PC-9 (cell line): ENCODE measurements at regions not wholly inside any gene's neighbourhood (a gene's known extent, or its start where the extent isn't known, plus 50 kb on each side); places are given as distances from the start of the nearest gene placed in this dataset.
"Not testable (repeated sequence)": the region's sequence is repeated elsewhere in the genome, so short reads cannot be mapped to it uniquely, and the experiment has no call there.

Experiments
- BruUV-seq: library from RNA; stranded (reverse); fragments of 400-500 nt; replicated peaks from 2 replicates; lab custom pipeline; 2021; lab: Mats Ljungman, UMichigan
- CTCF ChIA-PET: fragments of 300-600 bp; sonication (Branson Sonifier 250); formaldehyde crosslinking; loops from one replicate; lab custom pipeline; 2022; ENCODE audit warnings: antibody characterized with exemption; lab: Charles Lee
- POLR2A ChIA-PET: fragments of 300-600 bp; sonication (Branson Sonifier 250); formaldehyde crosslinking; loops from one replicate; lab custom pipeline; 2022; ENCODE audit warnings: antibody characterized with exemption; ENCODE audit not compliant: unreplicated experiment; lab: Charles Lee
- DNase-seq, 2 experiments: peaks; one replicate each; pipeline versions ENCODE4 v3.0.0 to v3.0.0-alpha.2; 2015 to 2022; ENCODE audit warnings: mixed read lengths in 1 of 2
- H2AFZ ChIP-seq: fragments of 200-600 bp; sonication (generic); 2 replicates; pipeline ENCODE4 v1.8.1; 2017; ENCODE audit warnings: antibody characterized with exemption
- H3F3A ChIP-seq: fragments of 200-600 bp; sonication (generic); 2 replicates; pipeline ENCODE4 v1.8.1; 2017; ENCODE audit warnings: antibody characterized with exemption, mild to moderate bottlenecking, low read depth; ENCODE audit not compliant: insufficient read depth
- H3K27ac ChIP-seq: fragments of 200-600 bp; sonication (generic); 2 replicates; pipeline ENCODE4 v1.6.1; 2016; ENCODE audit warnings: mixed run types
- H3K27me3 ChIP-seq: fragments of 200-600 bp; sonication (generic); 2 replicates; pipeline ENCODE4 v1.6.1; 2016; ENCODE audit warnings: low read depth, mixed run types; ENCODE audit not compliant: insufficient read depth
- H3K36me3 ChIP-seq: fragments of 200-600 bp; sonication (generic); 2 replicates; pipeline ENCODE4 v1.6.1; 2016; ENCODE audit warnings: low read depth, mixed run types
- H3K4me1 ChIP-seq: fragments of 200-600 bp; sonication (generic); replicated peaks from 2 replicates; pipeline ENCODE4 v1.6.1; 2016; ENCODE audit warnings: mixed run types; ENCODE audit not compliant: insufficient read depth
- H3K4me2 ChIP-seq: fragments of 200-600 bp; sonication (generic); 2 replicates; pipeline ENCODE4 v1.6.1; 2017; ENCODE audit warnings: mixed run types
- H3K4me3 ChIP-seq: fragments of 200-600 bp; sonication (generic); 2 replicates; pipeline ENCODE4 v1.6.1; 2016; ENCODE audit warnings: mixed run types
- H3K79me2 ChIP-seq: fragments of 200-600 bp; sonication (generic); 2 replicates; pipeline ENCODE4 v1.6.1; 2017; ENCODE audit warnings: low read depth, mixed run types
- H3K9me2 ChIP-seq: fragments of 200-600 bp; sonication (generic); 2 replicates; pipeline ENCODE4 v1.8.1; 2017; ENCODE audit warnings: mild to moderate bottlenecking; ENCODE audit not compliant: insufficient read depth
- H3K9me3 ChIP-seq: fragments of 200-600 bp; sonication (generic); 2 replicates; pipeline ENCODE4 v1.8.1; 2016; ENCODE audit warnings: low read depth; ENCODE audit not compliant: insufficient read depth
- H4K20me1 ChIP-seq: fragments of 200-600 bp; sonication (generic); 2 replicates; pipeline ENCODE4 v1.8.1; 2017; ENCODE audit not compliant: insufficient read depth
- CTCF ChIP-seq: fragments of 200-600 bp; sonication (generic); conservative IDR thresholded peaks from 2 replicates; pipeline ENCODE4 v1.6.1; 2017; ENCODE audit warnings: mixed run types, antibody characterized with exemption, mild to moderate bottlenecking, moderate library complexity
- EZH2 ChIP-seq: fragments of 200-600 bp; sonication (generic); IDR thresholded peaks from 2 replicates; pipeline ENCODE4 v1.8.0; 2017; ENCODE audit warnings: antibody characterized with exemption, low read depth
- intact Hi-C: fragments of 100-400 bp; cut with micrococcal nuclease; formaldehyde crosslinking; loops from one replicate; pipeline ENCODE4 v1.10.0; 2022; ENCODE audit not compliant: unreplicated experiment

DNA sequence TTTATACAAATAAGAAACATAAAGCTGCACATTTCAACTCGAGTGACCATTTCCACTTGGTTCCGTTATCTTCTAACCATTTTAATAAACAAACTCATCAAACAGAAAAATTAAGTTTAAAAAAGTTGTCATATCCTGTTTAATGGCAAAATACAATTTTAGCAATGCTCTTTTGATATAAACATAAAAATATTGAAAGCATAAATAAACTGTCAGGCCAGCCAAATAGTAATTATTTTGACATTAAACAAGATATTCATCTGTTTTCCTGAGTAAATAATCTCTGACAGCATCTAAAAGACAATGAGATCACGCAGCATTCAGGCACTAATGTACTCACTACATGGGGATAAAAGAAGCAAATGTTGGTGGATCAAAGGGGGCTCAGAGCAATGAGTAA, 145.3 kb upstream of the ATP5MC3 start:
- H3K27ac ChIP-seq = no peak overlapping the region
- H3K9me3 ChIP-seq = no peaks in the 10 kb centered on the region
- no peak overlapping the region for H3K4me3 ChIP-seq
- no peaks in the 10 kb centered on the region for H4K20me1 ChIP-seq
- POLR2A ChIA-PET = no interaction called here
- TF ChIP-seq EZH2 (no peak), CTCF (no peak)
- H3K79me2 ChIP-seq = no peaks in the 10 kb centered on the region
- DNase-seq = no peak
- no peaks in the 10 kb centered on the region for H3K9me2 ChIP-seq
- H3K27me3 ChIP-seq = peaks cover 39% of the 10 kb centered on the region; the same call in 1 of the 2 replicates
- no peaks in the 10 kb centered on the region for H3F3A ChIP-seq
- intact Hi-C loops = no loop called here
- CTCF ChIA-PET = no interaction called here
- H3K4me1 ChIP-seq = no peaks in the 10 kb centered on the region
- H2AFZ ChIP-seq = no peak overlapping the region
- no peaks in the 10 kb centered on the region for H3K36me3 ChIP-seq
- no TSS peak for BruUV-seq
- no peak overlapping the region for H3K4me2 ChIP-seq

- POLR2A ChIA-PET, H3K4me3 ChIP-seq, H3K9me2 ChIP-seq, H3K4me1 ChIP-seq, H3K27ac ChIP-seq, CTCF ChIA-PET, H2AFZ ChIP-seq, DNase-seq, H3K9me3 ChIP-seq, BruUV-seq, H3F3A ChIP-seq, H3K4me2 ChIP-seq, H3K79me2 ChIP-seq, H4K20me1 ChIP-seq, intact Hi-C loops, H3K36me3 ChIP-seq: not testable (repeated sequence)
- H3K27me3 ChIP-seq = peaks cover 44% of the 10 kb centered on the region
Observed at GRCh38 chr2:175326164-175326563, 144.7 kb upstream of the ATP5MC3 start.

DNA sequence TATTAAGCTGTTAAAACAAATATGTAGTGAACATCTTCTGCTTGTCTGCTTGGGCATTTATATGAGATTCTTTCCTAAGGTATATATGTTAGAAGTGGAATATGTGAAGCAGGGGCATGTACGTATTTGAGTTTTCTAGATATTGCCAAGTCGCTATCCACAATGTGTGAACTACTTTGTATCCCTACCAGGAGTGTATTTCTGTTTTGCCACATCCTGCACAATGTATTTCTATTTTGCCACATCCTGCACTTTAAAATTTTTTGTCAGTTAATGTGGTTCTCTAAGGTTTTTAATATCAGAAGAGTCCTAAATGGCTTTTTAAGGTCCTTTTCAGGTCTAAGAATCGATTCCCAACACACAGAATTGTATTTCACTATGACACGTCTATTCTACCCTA, 141.7 kb upstream of the ATP5MC3 start:
- intact Hi-C loops = no loop called here
- Histone ChIP-seq H3K9me2 (no peaks in the 10 kb centered on the region), H3K4me2 (no peak overlapping the region), H3K4me3 (no peak overlapping the region), H3K27me3 (peaks cover 49% of the 10 kb centered on the region), H3K79me2 (no peaks in the 10 kb centered on the region), H3K4me1 (no peaks in the 10 kb centered on the region), H3K27ac (no peak overlapping the region), H3K9me3 (no peaks in the 10 kb centered on the region), H2AFZ (no peak overlapping the region), H3K36me3 (no peaks in the 10 kb centered on the region), H3F3A (no peaks in the 10 kb centered on the region), H4K20me1 (no peaks in the 10 kb centered on the region)
- ChIA-PET POLR2A (no interaction called here), CTCF (no interaction called here)
- no TSS peak for BruUV-seq
- no peak for TF ChIP-seq EZH2
- no peak for TF ChIP-seq CTCF
- no peak for DNase-seq

GRCh38 chr2:175318542-175318941, 137.0 kb upstream of the ATP5MC3 start:
- BruUV-seq = no TSS peak
- CTCF ChIA-PET = no interaction called here

More at GRCh38 chr2:175318542-175318941, 137.0 kb upstream of the ATP5MC3 start:
- no peak overlapping the region for H3K4me2 ChIP-seq
- no peaks in the 10 kb centered on the region for H3F3A ChIP-seq
- no peak for DNase-seq
- H3K4me1 ChIP-seq = no peaks in the 10 kb centered on the region
- POLR2A ChIA-PET = no interaction called here
- no peak for TF ChIP-seq EZH2
- no peak for TF ChIP-seq CTCF
- H2AFZ ChIP-seq = no peak overlapping the region
- no peaks in the 10 kb centered on the region for H3K9me3 ChIP-seq
- H3K36me3 ChIP-seq = no peaks in the 10 kb centered on the region
- H3K27me3 ChIP-seq = peaks cover 34% of the 10 kb centered on the region
- H4K20me1 ChIP-seq = no peaks in the 10 kb centered on the region
- H3K9me2 ChIP-seq = no peaks in the 10 kb centered on the region
- intact Hi-C loops = no loop called here
- H3K27ac ChIP-seq = no peak overlapping the region
- no peaks in the 10 kb centered on the region for H3K79me2 ChIP-seq
- H3K4me3 ChIP-seq = no peak overlapping the region
